Esophagus muscularis mucosa (tissue), 4 donors: ENCODE measurements at regions not wholly inside any gene's neighbourhood (a gene's known extent, or its start where the extent isn't known, plus 50 kb on each side); places are given as distances from the start of the nearest gene placed in this dataset.

Experiments used
- DNase-seq: peaks from one replicate; pipeline ENCODE4 v3.0.0-alpha.2; 2017; ENCODE audit errors: extremely low spot score
- H3K27ac ChIP-seq, 4 donors: fragments of 200-600 bp; sonication (generic); replicated peaks in 1 of 4; 1 replicate in 3 of 4; 2 replicates in 1 of 4; pipeline ENCODE4 v1.5.1; 2016 to 2019; ENCODE audit warnings: mild to moderate bottlenecking in 1 of 4
- H3K27me3 ChIP-seq, 4 donors: fragments of 200-600 bp; sonication (generic); one replicate each; pipeline versions ENCODE4 v1.5.1 to v1.6.0; 2016 to 2019
- H3K36me3 ChIP-seq, 4 donors: fragments of 200-600 bp; sonication (generic); one replicate each; pipeline ENCODE4 v1.5.1; 2016 to 2019
- H3K4me1 ChIP-seq, 4 donors: fragments of 200-600 bp; sonication (generic); one replicate each; pipeline ENCODE4 v1.5.1; 2016 to 2019
- H3K4me3 ChIP-seq, 4 donors: fragments of 200-600 bp; sonication (generic); 1 replicate in 2 of 4; 2 replicates in 2 of 4; pipeline ENCODE4 v1.5.1; 2016 to 2019; ENCODE audit warnings: mild to moderate bottlenecking in 4 of 4, moderate library complexity in 1 of 4
- H3K9me3 ChIP-seq, 4 donors: fragments of 200-600 bp; sonication (generic); 1 replicate in 3 of 4; 2 replicates in 1 of 4; pipeline ENCODE4 v1.5.1; 2016 to 2019
- CTCF ChIP-seq, 3 experiments: fragments of 200-600 bp in 2 of 3; fragments of 450-650 bp in 1 of 3; sonication (generic) in 2 of 3; IDR thresholded peaks; one replicate each; pipeline ENCODE4 v1.5.1; 2017 to 2019; ENCODE audit warnings: antibody characterized with exemption in 3 of 3, mild to moderate bottlenecking in 2 of 3, moderate library complexity in 1 of 3
- EP300 ChIP-seq: sonication (generic); formaldehyde crosslinking; IDR thresholded peaks from one replicate; pipeline ENCODE4 v1.6.1; 2017; ENCODE audit warnings: antibody characterized with exemption
- POLR2A ChIP-seq: fragments of 450-650 bp; IDR thresholded peaks from one replicate; pipeline ENCODE4 v1.6.1; 2017; ENCODE audit warnings: antibody characterized with exemption, moderate library complexity, mild to moderate bottlenecking, low read depth
- POLR2AphosphoS5 ChIP-seq, 2 donors: sonication (generic); formaldehyde crosslinking; IDR thresholded peaks; one replicate each; pipeline ENCODE4 v1.6.1; 2017; ENCODE audit warnings: antibody characterized with exemption in 2 of 2
- WGBS: methylation state at CpG from one replicate; pipeline ENCODE4 v1.1.5; 2018; 5-methylcytosine and 5-hydroxymethylcytosine counted together
- intact Hi-C: fragments of 100-400 bp; cut with DNase I; formaldehyde crosslinking; loops from one replicate; pipeline ENCODE4 v1.15.1; 2023

GRCh38 chr11:115860246-115860645 is 356.0 kb upstream of the CADM1 start:
- Histone ChIP-seq H3K4me3 (no peak overlapping the region), H3K27ac (no peak overlapping the region), H3K4me1 (no peaks in the 10 kb centered on the region), H3K36me3 (no peaks in the 10 kb centered on the region), H3K9me3 (peaks cover 0 to 8% (median 4%) of the 10 kb centered on the region in 4 donors), H3K27me3 (no peaks in the 10 kb centered on the region)
- 96% methylated on average over 1 of the region's 1 CpG for WGBS
- TF ChIP-seq POLR2A (no peak), EP300 (no peak), POLR2AphosphoS5 (IDR thresholded peaks at IDR 0.05) (no peak), CTCF (IDR thresholded peaks at IDR 0.05) (no peak)
- DNase-seq, result no peak
- intact Hi-C loops, result no loop called here

DNA sequence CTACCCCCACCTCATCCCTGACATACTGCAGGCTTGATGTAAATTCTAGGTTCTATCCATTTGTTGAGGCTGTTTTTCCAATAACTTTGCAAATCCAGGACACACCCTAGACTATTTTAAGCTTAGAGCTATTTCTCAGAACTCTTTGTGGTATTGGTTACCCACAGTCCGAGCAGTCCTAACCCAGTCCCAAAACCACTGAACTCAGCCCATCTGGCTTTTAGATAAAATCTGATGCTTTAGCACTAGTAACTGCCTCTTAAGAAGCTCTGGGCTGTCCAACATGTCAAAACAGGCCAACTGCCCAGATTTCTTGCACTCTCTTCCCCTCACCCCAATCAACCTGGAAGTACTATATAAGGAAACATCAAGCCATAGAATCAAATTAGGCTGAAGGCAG is 344.4 kb upstream of the CADM1 start:
- Histone ChIP-seq H3K36me3 (no peaks in the 10 kb centered on the region), H3K27ac (no peak overlapping the region), H3K9me3 (peaks cover 0 to 10% (median 5%) of the 10 kb centered on the region in 4 donors), H3K27me3 (no peaks in the 10 kb centered on the region), H3K4me1 (peaks cover 0 to 14% (median 7%) of the 10 kb centered on the region in 4 donors), H3K4me3 (no peak overlapping the region)
- no peak for TF ChIP-seq CTCF (IDR thresholded peaks at IDR 0.05)
- no peak for TF ChIP-seq POLR2AphosphoS5 (IDR thresholded peaks at IDR 0.05)
- no peak for TF ChIP-seq POLR2A
- TF ChIP-seq EP300, result no peak
- intact Hi-C loops, result no loop called here
- DNase-seq, result no peak
- WGBS, result 41% methylated on average over 1 of the region's 1 CpG

DNA sequence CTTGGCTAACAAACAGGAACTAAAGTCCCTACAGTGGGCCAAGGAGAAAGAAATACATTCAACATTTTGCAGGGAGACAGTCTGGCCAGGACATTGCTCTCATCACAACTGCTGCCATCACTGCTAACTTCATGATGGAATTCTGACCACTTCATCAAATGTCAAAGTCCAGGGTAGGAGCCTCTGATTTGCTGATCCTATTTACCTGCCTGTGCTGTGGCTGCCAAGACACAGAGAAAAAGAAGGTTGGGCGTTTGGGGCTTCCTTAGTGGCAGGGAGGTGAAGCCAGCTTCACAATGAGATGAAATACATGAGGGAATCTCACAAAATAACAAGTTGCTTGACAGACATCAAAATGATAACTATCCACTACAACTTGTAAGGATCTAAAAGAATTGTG is 343.9 kb upstream of the CADM1 start:
- Histone ChIP-seq H3K4me1 (peaks cover 0 to 14% (median 7%) of the 10 kb centered on the region in 4 donors), H3K9me3 (peaks cover 0 to 10% (median 3%) of the 10 kb centered on the region in 4 donors), H3K36me3 (no peaks in the 10 kb centered on the region), H3K4me3 (no peak overlapping the region), H3K27me3 (no peaks in the 10 kb centered on the region), H3K27ac (no peak overlapping the region)
- TF ChIP-seq POLR2AphosphoS5 (IDR thresholded peaks at IDR 0.05) (no peak), CTCF (IDR thresholded peaks at IDR 0.05) (no peak), POLR2A (no peak), EP300 (no peak)
- intact Hi-C loops, result no loop called here
- DNase-seq, result no peak
- 13% methylated on average over 1 of the region's 1 CpG for WGBS

GRCh38 chr11:115845872-115846271 is 341.7 kb upstream of the CADM1 start:
- H3K36me3 ChIP-seq, result no peaks in the 10 kb centered on the region
- peaks cover 0 to 14% (median 7%) of the 10 kb centered on the region in 4 donors for H3K4me1 ChIP-seq
- H3K27me3 ChIP-seq, result no peaks in the 10 kb centered on the region
- DNase-seq, result no peak
- 92% methylated on average over 1 of the region's 1 CpG for WGBS
- no peak for TF ChIP-seq EP300
- TF ChIP-seq POLR2A, result no peak
- TF ChIP-seq CTCF (IDR thresholded peaks at IDR 0.05), result no peak
- TF ChIP-seq POLR2AphosphoS5 (IDR thresholded peaks at IDR 0.05), result no peak
- H3K9me3 ChIP-seq, result peaks cover 0 to 10% (median 3%) of the 10 kb centered on the region in 4 donors
- H3K27ac ChIP-seq, result no peak overlapping the region
- intact Hi-C loops, result no loop called here
- no peak overlapping the region for H3K4me3 ChIP-seq

DNA sequence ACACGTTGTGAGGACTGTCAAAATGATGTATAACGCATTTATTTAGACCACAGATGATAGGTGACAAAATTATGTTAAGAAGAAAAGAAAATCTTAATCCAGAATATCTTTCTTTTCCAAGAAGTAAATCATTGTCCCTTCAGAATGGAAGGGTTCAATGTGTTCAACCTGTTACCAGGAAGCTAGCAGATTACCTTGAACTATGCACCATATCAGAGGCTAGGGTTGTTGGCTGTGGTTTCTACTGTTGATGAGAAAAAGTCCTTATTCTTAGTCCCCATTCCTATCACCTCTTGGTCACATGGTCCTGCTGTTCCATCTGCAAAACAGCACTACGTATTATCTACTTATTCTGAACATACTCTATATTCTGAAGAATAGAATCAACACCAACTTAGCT is 339.5 kb upstream of the CADM1 start:
- H3K9me3 ChIP-seq, result no peaks in the 10 kb centered on the region
- intact Hi-C loops, result no loop called here
- no peak overlapping the region for H3K4me3 ChIP-seq
- 82% methylated on average over 3 of the region's 3 CpGs for WGBS
- no peak for DNase-seq
- H3K36me3 ChIP-seq, result no peaks in the 10 kb centered on the region
- no peak overlapping the region for H3K27ac ChIP-seq
- TF ChIP-seq EP300 (no peak), CTCF (IDR thresholded peaks at IDR 0.05) (no peak), POLR2AphosphoS5 (IDR thresholded peaks at IDR 0.05) (no peak), POLR2A (no peak)
- H3K27me3 ChIP-seq, result no peaks in the 10 kb centered on the region
- peaks cover 0 to 12% (median 7%) of the 10 kb centered on the region in 4 donors for H3K4me1 ChIP-seq
